GM12864 (cell line): ENCODE measurements at regions not wholly inside any gene's neighbourhood (a gene's known extent, or its start where the extent isn't known, plus 50 kb on each side); places are given as distances from the start of the nearest gene placed in this dataset.

ENCODE experiments used
- DNase-seq: peaks from one replicate; pipeline ENCODE4 v3.0.0-alpha.2; 2011; ENCODE audit warnings: low read depth
- H3K4me3 ChIP-seq: 2 replicates; pipeline ENCODE4 v1.5.1; 2011; ENCODE audit warnings: mild to moderate bottlenecking, low read depth, low read length, control low read depth
- TF ChIP-seq, protein P1 (sequence below): IDR thresholded peaks from 2 replicates; pipeline ENCODE4 v1.5.1; 2011; ENCODE audit warnings: low read depth, mild to moderate bottlenecking, moderate library complexity, low read length, control low read depth, inconsistent platforms; ENCODE audit errors: missing control alignments

DNA sequence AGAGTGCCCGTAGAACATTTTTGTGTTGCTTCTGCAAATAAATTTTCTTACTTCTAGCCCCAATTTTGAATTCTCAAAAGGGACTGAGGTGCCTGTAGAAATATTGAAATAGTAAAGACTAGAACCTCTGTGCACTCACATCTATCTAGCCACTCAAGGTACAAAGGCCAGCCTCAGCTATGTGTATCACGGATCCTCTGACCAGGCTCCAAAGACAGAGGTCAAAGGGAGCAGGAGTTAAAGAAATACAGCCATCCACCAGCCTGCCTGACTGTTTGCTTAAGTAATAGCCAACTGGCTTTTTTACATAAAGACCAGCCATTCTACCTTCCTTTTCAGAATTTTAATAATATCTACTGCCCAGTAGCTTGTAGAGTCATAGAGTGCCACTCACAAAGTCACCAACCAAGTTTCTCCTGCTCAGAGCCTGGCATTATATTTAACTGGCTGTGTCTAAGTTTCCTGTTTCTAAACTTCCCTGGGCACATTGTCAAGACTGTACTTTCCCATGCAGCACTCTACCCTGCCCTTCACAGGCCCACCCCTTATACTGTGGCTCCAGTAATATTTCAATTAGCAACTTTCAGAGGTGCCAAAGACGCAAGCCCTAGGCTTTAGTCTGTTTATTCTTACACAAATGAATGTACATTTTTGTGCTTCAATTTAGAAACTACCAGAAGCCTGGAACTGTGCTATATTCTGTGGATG, 338.3 kb upstream of the NT5C1B start:
- DNase-seq = no peak
- TF ChIP-seq, protein P1, sequence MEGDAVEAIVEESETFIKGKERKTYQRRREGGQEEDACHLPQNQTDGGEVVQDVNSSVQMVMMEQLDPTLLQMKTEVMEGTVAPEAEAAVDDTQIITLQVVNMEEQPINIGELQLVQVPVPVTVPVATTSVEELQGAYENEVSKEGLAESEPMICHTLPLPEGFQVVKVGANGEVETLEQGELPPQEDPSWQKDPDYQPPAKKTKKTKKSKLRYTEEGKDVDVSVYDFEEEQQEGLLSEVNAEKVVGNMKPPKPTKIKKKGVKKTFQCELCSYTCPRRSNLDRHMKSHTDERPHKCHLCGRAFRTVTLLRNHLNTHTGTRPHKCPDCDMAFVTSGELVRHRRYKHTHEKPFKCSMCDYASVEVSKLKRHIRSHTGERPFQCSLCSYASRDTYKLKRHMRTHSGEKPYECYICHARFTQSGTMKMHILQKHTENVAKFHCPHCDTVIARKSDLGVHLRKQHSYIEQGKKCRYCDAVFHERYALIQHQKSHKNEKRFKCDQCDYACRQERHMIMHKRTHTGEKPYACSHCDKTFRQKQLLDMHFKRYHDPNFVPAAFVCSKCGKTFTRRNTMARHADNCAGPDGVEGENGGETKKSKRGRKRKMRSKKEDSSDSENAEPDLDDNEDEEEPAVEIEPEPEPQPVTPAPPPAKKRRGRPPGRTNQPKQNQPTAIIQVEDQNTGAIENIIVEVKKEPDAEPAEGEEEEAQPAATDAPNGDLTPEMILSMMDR = no peak
- no peak overlapping the region for H3K4me3 ChIP-seq

DNA sequence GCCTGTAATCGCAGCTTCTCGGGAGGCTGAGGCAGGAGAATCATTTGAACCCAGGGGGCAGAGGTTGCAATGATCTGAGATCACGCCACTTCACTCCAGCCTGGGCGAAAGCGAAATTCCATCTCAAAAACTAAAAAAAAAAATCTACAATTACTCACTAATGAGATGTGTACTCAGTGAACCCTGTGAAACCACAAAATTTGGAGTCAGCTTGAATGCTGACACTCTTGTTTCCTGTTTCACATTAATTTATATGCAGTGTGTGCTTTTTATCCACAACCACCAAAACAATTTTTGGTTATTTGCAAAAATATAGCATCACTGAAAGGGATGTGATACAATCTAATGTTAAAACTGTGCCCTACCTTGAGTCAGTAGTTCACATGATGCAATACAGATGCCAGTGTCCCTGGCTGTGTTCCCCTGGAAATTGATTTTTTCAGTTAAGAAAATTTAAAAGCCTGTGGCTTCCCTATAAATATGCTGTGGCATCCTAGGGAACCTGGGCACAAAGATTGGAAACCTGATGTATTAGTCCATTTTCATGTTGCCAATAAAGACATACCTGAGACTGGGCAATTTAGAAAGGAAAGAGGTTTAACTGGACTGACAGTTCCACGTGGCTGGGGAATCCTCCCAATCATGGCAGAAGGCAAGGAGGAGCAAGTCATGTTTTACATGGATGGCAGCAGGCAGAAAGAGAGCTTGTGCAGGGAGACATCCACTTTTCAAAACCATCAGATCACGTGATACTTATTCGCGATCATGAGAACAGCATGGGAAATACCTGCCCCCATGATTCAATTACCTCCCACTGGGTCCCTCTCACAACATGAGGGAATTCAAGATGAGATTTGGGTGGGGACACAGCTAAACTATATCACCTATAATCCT, 337.5 kb upstream of the NT5C1B start:
- no peak for DNase-seq
- TF ChIP-seq, protein P1 = no peak

DNA sequence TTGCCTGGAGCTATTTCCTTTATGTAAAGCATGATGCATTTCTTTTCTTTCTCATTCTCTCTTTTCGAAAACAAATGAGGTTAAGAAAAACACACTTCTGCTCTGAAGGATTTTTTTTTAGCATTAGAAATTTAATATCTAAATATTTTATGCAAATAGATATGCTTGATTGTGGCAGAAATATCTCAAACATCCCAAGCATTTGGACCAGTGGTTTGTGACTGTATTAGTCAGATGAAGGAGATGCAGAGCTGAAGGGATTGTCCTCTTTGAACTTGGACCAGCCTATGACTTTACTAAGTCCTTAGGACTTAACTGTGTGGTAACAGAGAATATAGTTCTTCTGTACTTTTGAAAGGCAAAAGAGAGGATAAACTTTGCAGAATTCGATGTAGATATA, 335.9 kb upstream of the NT5C1B start:
- no peak for DNase-seq
- no peak overlapping the region for H3K4me3 ChIP-seq
- TF ChIP-seq, protein P1 = no peak

More for the DNA sequence above, 337.5 kb upstream of the NT5C1B start:
- H3K4me3 ChIP-seq = no peak overlapping the region

DNA sequence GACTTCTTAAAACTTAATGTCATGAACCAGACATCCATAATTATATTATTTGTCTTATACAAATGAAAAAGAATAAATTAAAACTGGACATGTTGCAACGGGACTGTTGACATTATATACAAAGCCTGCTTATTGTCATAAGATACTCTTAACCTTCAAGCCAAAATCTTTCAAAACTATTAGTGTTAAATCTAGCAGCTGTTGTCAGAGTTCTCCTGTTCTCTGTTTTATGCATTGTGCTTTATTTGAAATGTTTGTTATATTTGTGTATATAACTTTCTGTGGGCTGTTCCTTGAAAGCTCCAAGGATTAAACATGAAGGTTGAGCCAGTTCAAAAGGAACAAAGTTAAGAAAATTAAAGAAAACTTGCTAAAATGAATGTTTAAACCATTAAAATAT, 335.5 kb upstream of the NT5C1B start:
- H3K4me3 ChIP-seq = no peak overlapping the region
- TF ChIP-seq, protein P1 = no peak
- DNase-seq = no peak

DNA sequence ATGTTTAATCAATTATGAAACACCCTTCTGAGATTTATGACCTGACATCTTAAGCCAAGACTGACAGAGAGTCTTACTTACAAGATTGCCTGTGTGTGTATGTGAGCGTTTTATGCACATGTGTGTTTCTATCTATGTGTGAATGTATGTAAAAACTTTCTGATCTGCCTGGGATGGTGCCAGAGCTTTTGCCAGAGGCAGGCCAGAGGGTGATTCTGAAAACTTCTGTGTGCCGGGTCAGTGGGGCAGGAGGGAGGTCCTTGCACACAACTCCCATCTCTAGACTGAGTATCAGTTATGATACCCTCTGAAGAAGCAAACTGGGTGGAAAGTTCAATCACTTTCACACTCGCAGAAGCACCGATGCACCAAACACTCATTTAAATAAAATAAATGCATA, 335.0 kb upstream of the NT5C1B start:
- DNase-seq = no peak
- TF ChIP-seq, protein P1 = no peak
- H3K4me3 ChIP-seq = no peak overlapping the region

DNA sequence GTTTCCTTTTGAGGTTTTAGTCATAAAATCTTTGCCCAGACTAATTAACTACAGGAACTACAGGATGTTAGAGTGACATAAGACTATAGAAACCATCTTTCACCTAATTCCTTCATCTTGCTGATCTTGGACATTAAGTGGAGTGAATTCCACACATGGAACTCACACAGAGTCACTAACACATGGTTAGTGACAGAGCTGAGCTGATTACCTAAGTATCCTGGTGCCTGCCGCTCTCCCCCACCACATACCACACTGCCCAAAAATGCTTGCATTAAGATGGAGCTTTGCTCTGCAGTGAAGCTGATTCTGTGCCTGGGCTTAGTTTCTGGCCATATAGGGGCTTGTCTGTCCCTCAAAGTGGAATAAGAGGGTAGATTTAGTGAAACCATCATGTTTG, 332.9 kb upstream of the NT5C1B start:
- TF ChIP-seq, protein P1 = no peak
- DNase-seq = no peak

DNA sequence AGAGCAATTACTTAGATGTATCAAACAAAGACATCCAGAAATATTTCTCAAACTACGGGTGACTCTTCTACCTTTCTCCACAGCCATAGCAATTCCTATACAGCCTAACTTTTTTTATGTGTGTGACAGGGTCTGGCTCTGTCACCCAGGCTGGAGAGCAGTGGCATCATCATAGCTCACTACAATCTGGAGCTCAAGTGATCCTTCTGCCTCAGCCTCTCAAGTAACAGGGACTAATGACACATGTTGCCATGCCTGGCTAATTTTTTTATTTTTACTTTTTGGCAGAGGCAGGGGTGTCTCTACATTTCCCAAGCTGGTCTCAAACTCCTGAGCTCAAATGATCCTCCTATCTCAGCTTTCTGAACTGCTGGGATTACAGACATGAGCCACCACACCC, 328.9 kb upstream of the NT5C1B start:
- DNase-seq = no peak

More for the DNA sequence above, 332.9 kb upstream of the NT5C1B start:
- H3K4me3 ChIP-seq = no peak overlapping the region

More for the DNA sequence above, 328.9 kb upstream of the NT5C1B start:
- TF ChIP-seq, protein P1 = no peak
- H3K4me3 ChIP-seq = no peak overlapping the region
